ENCODE measurements at regions not wholly inside any gene's neighbourhood (a gene's known extent, or its start where the extent isn't known, plus 50 kb on each side); places are given as distances from the start of the nearest gene placed in this dataset.

DNA sequence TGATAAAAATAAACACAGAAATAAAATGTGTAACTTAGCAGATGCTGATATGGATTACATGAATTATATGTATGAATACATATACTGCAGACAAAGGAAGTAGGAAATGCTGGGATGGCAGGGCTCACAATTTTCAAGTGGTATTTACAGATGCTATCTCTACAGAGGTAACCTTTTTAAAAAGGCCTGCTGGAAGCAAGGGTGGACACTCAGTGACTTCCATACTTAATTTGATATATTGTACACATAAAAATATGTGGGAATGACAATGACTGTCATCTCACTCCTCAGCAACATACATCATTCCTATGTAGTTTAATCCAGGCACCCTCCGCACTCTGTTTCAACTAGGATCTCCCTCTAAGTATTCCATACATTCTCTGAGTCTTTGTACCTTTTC is 452.9 kb downstream of the DTHD1 start:
- no peak for ATAC-seq

DNA sequence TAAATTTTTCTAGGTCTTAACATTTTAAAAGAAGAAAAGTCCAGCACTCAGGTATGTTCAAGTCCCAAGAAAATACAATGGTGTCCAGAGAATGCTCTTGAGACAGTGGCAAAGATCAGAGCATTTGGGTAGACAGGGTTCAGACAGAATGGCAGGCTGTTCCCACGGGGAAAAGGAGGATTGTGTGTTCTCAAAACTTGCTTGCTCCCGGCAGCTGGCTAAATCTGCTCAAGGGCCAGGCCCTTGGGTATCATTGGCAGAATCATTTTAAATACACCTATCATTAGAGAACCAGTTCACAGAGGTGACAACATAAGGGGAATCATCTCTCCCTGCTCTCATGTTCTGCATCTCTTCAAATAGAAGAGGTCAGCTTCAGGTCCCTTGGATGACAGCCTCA is 456.3 kb downstream of the DTHD1 start:
- ATAC-seq: no peak

DNA sequence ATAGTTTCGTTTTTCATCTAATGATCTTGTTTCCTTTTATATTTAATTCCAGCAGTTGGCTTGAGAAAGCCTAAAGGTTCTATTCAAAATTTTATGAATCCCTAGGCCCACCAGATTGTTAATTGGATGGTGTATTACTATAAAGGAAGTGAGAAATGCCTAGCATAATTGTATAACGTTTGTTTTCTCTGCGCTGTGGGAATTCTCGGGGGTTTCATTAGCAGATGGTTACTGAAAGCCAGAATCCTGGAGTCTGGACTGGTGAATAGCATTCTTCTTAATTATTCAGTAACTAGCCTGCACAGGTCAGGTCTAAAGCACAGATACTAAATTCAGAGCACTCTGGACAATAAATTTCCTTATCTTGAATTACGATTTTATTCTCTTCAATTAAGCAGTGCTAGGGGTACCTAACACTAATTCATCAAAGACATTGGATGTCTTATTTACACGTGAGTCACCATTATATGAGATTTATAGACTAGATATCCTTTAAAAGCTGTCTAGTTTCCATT is 459.4 kb downstream of the DTHD1 start:
- no peak for ATAC-seq

DNA sequence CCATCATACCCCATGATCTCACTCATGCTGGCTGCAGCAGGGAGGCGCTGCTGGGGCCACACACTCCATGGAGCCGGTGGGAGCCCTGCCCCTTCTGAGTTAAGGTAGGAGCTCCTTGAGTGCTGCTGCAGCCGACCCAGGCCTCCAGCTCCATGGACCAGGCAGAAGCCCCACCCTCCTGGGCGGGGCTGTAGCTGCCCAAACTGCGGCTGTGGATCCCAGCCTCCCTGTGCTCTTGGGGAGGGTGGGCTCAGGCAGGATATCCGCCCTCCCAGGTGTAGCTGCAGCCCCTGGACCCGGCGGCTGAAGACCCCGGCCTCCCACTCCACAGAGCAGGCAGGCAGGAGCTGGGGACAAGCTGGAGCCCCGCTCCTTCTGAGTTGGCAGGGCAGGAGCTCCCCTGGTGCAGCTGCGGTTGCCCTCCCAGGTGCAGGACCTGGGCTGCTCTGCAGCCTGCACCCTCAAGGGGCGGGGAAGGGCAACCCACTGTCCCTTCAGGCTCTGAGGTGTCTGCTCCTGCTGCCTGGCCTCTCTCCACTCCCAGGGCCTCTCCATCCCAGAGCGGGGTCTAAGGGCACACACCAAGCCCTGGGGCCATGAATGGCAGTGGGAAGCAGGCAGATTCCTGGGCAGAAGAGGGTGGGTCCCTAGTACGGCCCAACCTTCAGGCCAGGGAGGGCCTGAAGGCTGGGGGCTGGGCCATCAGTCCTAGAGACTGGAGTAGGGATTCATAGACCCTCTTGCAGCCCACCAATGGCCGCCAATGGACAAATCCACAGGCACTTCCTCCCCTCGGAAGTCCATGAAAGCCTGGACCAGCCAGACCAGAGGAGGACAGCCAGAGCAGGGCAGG is 466.1 kb downstream of the DTHD1 start:
- ATAC-seq: no peak

DNA sequence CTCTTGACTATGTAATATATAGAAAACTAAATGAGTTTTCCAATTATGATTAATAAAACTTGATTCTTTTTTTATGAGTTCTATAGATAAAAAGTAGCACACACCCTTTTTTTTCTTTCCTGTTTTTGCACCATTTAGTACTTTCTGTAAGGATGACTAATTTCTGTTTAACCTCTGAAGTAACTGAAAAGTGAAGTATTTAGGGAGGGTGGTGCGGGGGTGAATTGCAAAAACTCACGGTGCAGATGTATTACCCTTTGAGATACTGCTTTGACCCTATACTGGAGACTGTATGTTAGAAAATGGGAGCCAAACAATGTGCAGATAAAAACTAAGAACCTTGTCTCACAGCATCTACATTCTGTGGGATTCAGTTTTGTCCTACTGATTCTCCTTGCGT is 471.6 kb downstream of the DTHD1 start:
- no peak for ATAC-seq

DNA sequence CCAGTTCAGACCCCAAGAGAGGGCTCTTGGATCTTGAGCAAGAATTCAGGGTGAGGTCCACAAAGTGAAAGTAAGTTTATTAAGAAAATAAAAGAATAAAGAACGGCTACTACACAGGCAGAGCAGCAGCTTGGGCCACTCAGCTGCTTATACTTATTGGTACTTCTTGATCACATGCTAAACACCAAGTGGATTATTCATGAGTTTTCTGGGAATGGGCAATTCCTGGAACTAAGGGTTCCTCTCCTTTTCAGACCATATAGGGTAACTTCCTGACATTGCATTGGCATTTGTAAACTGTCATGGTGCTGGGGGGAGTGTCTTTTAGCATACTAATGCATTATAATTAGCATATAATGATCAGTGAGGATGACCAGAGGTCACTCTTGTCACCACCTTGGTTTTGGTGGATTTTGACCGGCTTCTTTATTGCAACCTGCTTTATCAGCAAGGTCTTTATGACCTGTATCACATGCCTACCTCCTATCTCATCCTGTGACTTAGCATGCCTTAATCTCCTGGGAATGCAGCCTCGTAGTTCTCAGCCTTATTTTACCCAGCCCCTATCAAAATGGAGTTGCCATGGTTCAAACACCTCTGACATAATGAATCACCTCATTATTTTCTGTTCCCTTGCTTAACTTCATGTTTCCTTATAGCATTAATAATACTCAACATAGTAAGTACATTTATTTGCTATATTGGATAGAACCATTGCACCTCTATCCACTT is 476.3 kb downstream of the DTHD1 start:
- ATAC-seq: no peak

DNA sequence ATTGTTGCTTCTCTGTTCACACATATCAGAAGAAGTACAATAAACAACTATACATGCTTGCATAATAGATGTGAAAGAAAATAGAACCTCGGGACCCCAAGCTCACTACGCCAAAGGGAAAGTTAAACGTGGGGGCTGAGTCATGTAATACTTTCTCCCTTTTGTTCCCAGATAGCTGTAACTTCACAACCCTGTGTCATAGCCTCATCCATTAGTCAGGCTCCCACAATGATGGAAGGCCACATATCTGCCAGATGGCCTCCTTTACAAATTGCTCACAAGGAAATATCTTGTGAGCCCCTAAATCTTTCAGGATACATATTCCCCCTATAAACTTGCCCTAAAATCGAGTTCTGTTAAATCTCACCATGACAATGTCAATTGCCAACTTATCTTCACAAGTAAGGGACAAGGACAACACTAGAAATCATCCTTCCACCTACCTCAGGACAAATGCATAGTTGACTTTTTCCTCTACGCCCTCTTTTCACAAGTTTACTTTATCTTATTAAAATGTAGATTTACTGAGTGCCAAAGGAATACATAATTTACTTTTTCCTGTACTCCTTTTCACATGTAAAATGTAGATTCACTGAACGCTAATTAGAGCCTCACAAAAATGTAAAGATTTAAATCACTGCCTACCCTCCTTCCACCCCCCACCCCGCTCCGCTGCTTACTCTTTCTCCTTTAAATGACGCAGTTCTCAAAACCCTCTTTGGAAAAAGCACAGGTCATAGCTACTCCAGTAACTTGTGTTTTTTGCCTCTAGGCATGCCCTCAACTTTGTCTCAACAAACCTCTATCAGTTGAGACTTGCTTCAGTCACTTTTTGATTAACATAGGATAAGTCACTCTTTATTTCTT is 477.1 kb downstream of the DTHD1 start:
- ATAC-seq: no peak

DNA sequence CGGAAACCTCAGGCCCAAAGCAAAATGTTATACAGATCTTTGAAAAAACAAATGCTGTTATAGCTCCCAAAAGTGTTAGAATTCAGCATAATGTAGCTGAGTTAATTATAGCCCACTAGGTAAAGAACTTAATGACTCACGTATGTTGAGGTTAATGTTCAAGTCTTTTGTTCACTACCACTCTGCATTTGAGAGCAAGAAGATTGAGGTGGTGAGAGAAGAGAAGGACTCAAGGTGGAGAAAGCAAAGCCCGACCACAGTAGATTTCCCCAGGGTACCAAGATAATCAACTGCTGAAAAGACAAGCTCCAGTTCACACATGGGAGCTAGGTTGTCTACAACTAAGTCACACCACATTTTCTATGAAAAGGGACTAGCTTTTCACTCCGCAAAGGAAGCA is 480.2 kb downstream of the DTHD1 start:
- ATAC-seq: no peak

DNA sequence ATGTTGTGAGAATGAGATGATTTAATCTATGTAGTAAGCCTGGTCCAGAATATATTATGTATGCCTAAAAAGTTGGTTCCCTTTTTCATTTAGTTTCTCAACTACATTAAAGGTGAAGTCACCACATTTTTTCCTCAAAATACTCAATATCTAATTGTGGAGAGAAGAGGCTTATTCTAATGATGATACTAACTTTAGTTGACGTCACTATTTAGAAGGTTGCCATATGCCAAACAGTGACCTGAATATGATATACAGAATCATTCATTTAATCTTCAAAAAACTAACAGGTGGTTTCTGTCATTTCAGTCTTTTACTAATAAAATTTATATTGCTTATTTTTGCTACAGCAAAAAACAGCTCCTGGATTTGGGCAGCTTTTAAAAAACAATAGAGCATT is 480.7 kb upstream of the NWD2 start:
- no peak for ATAC-seq

DNA sequence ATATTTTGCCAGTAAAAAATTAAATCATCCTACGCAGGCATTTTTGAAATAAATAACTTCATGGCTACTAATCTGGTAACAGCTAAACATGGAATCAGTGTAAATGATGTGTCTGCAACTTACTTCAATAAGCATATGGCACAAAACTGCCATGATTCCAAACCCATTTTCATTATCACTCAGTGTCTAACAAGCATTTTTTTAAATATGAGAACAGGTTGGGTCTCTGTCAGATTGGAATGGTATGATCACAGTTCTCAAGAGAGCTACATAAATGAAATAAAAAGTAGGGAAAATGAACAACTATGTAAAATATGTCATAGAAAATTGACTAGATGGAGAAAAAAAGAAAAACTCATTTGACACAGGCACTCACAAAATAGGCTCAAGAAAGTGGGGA is 476.9 kb upstream of the NWD2 start:
- no peak for ATAC-seq

DNA sequence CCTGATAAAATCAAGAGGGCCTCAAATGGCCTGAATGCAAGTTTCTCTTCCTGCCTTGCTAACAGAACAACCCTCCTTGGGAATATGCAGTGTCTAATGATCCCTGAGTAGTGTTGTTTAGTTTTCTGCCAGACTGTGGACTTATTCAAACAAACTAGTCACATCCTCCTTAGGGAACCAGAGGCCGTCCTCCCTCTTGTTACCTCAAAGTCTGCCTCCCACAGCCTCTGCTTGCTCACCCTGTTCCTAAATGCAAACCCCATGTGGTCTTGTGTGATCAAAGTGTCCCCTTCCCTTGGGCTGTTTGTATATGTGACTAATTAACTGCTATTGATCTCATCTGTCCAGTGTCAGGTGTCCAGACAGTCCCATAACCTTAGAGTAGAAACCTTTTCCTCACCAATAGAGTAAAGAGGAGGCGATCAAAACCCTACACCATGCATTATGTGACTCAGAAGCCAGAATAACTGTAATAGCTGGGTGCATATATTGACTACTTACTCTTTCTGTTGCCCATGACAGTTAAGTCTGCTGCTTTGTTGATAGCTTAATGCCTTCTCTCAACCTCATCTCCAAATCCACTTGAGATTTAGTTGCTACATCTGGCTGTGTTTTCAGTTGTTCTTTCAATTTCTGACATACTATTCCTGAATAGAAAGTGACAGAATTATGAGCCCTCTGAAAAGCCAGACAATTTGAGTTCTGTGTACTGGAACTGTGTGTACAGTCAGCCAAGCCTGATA is 473.0 kb upstream of the NWD2 start:
- no peak for ATAC-seq

DNA sequence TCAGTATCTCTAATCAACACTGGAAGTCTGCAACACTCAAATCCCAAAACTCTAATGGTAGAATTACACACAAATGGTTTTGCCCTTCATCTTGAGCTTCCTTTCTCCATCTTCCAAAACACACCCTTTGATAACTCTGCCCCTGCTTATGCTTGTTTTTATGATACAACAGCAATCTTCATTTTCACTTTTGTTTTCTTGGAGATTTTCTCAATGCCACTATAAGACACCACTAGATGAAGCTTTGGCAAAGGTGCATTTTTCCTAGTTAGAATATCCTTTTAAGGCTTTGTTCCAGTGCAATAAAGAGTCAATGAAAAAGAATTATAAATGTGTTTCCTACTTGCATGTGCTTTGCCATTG is 472.4 kb upstream of the NWD2 start:
- ATAC-seq: no peak

DNA sequence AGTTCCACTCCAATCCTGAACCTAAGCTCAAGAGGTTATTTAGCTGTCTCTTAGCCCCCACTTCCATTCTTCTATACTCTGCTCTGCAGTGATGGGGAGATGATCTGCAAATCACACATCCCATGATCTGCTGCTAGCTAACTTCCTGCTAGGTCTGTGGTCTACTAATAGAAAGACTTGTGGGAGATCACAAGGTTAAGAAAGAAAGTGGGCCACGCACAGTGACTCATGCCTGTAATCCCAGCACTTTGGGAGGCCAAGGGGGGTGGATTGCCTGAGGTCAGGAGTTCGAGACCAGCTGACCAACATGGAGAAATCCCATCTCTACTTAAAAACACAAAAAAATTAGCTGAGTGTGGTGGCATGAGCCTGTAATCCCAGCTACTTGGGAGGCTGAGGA is 471.1 kb upstream of the NWD2 start:
- no peak for ATAC-seq

DNA sequence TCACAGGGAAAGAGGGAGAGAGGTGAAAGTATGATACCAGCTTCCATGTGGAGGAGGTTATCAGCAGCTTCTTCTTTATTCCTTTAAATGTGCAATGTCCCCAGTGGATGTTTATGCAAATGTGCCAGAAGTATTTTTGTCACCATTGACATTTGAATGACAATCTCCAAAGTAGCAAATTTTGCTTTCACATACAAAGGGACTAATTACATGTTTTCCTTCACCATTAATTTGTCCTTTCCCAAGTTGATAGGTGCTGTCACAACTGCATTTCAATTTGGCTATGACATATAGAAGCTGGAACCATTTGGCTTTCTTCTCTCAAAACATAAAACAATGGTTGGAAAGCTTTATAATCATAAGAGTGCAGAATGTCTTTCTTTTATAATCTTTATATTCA is 469.0 kb upstream of the NWD2 start:
- no peak for ATAC-seq

DNA sequence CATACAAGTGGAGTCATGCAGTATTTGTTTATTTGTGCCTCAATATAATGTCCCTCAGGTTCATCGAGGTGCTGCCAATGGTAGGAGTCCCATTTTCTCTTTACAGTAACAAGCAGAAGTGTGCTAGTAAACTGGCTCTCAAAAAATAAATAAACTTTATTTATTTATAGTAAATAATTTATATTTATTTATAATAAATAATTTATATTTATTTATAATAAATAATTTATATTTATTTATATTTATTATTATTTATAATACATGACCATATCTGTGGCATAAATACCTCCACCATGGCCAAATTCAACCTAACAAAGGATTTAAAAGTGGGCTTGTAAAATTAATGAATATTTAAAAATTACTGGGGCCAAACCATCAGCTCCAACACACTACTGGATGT is 464.9 kb upstream of the NWD2 start:
- no peak for ATAC-seq

DNA sequence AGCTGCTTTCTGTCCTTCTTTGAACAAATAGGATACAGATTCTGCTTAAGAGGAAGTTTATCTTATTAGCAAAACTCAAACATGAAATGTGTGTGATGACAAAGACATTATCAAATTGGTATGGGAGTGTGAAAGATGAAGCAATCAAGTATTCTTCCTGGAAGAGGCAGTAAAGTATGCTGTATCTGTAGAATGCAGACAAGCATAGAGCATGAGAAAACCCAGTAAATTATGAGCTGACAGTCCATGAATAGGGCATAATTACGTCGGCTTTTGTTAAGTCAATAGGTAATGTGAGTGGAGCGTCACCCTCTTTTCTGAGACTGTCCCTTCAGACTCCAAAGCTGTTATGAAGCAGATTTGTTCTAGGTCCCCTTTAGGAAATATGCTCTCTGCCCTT is 458.6 kb upstream of the NWD2 start:
- no peak for ATAC-seq

DNA sequence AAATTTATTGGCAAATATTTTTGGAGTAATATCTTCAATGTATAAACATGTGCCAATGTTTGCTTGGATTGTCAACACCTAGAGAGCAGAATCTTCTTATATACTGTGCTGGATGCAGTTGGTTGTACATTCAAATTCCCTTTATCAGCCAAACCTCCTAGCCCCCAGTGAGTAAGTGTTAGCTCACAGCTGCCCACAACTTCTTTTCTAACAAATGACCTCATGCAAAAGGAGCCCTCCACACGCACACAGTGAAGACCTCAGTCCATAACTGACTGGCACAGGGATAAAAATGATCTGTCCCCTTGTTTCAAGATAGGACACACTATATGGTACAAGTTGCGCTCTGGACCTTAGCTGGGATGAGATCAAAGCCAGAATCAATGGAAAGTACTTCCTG is 458.0 kb upstream of the NWD2 start:
- no peak for ATAC-seq

DNA sequence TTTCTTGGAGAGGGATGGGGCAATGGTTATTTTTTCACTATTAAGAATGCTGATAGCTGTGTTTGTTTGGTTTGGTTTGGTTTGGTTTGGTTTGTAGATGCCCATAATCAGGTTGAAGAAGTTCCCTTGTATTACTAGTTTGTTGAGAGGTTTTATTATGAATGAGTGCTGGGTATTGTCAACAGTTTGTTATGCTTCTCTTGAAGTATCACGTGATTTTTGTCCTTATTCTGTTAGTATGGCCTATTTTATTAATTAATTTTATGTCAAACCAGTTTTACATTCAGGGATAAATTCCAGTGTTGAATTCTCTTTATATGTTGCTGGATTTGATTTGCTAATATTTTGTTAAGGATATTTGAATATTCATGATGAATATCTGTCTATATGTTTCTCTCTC is 449.8 kb upstream of the NWD2 start:
- ATAC-seq: no peak

DNA sequence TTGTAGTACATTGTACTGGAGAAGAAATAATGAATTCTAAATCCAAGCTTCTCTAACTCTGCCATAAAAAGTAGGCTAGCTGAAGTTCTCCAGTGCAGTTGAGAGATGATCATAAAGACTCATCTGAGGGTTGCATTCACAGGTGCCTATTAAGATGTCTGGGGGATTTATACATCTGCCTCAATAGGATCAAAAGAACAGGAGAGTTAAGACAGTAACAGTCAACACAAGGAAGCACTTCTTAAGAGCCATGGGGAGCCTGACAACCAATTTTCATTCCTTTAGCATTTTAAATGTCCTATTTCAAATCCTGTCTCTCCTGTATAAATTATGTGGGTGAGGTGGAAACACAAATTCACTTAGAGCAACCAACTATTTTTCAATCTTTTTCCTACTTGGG is 432.4 kb upstream of the NWD2 start:
- no peak for ATAC-seq

DNA sequence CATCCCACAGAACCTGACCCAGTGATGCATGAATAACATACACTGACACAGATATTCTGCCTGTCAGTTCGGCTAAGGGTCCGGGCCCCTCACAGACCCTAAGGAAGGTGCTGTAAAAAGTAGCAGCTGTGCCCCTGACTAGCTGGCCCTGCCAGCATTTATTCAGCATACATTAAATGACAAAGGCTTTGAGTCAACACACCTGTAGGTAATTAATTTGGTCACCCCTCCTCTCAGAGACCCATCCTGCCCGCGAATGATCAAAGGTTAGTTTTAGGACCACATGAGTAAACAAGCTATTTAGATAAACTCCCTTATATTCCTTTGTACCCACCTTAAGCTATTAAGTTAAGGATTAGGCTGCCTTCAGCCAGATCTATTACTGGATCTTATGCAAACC is 429.0 kb upstream of the NWD2 start:
- no peak for ATAC-seq

DNA sequence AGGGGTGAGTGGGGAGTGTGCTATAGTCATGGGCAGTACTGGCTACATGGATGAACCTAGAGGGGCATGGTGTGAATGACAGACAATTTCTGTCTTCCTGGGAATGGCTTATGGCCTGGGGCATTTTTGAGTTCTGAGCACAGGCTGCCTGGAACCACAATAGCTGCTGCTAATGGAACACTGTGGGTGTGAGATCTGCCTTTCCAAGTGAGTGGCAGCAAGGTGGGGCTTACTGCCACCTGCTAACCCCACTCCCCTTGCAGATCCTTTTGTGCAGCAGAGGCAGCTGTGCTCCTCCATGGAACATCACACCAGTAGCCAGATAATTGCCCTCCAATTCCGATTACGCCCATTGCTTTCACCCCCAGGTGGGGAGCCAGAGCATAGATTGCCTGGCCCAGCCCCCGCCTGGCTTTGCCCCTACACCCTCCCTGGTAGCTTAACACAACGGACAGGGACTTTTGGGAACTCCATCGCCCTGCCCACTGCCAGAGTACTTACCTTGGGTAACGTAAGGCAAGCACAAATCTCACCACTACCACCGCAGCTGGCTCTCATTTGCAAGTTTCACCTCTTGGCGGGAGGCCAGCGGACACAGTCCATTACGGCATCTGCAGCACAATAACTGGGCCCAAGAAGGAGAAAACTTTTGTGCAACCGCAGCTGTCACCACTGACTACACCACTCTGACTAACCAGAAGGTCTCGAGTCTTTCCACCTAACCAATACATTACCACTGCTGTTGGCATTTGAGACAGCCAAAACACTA is 421.2 kb upstream of the NWD2 start:
- no peak for ATAC-seq

DNA sequence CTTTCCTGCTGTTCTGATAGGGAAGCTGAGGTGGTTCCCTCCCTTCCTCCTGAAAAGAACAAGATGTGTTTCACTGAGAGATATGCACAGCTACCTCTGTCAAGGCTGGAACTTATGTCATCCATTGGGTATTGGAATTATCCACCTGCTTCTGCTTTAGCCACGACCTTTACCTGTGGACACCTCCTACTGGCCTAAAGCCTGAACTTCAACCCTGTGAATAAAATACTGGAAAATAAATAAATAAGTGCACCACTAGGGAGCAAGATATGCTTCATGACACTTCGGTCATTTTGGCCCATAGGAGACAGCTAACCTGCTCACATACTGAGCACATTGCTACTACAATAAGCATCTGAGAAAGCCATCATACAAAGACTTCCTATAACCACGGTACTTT is 419.9 kb upstream of the NWD2 start:
- ATAC-seq: no peak
